ENCODE measurements at regions not wholly inside any gene's neighbourhood (a gene's known extent, or its start where the extent isn't known, plus 50 kb on each side); places are given as distances from the start of the nearest gene placed in this dataset.

DNA sequence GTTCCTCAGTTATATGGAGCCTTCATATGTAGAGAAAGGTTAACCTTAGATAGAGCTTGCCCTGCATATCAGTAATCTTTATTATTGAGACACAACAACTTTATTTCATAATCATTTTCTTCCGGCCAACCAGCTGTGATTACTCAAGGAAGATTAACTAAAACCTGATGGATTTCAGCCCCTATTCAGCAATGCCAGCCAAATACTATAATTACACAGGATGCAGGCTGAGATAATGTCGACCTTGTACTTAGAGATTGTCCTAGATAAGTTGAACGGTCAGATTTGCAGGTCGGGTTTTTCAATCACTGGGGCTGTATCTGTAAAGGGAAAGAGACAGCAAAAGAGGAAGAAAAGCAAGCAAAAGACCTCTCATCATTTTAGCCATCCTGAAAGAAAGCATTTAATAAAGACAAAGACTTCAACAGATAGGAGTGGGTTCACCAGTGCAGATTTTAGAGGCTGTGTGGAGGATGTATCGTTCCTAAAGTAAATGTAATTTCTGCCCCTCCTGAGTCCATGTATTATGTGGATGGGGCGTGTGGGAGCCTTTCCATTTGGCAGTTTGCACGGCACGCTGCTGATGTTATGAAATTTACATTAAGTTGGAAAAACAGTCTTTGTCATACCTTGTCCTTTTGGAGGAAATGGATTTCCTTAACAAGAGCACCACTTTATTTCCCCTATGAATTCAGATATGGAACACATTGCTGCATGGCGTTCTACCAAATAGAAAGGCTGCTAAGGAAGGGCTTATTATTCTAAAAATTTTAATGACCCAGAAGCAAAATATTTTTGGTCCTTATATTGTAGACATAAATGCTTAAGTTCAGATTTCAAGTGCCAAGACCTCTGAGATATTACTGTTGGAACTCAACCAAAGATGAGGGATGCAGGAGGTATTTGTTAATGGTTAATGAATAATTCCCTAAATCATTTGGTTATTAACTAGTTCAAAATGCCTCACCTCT lies 496.7 kb downstream of the SPRY1 start:
- no peak for DNase-seq

DNA sequence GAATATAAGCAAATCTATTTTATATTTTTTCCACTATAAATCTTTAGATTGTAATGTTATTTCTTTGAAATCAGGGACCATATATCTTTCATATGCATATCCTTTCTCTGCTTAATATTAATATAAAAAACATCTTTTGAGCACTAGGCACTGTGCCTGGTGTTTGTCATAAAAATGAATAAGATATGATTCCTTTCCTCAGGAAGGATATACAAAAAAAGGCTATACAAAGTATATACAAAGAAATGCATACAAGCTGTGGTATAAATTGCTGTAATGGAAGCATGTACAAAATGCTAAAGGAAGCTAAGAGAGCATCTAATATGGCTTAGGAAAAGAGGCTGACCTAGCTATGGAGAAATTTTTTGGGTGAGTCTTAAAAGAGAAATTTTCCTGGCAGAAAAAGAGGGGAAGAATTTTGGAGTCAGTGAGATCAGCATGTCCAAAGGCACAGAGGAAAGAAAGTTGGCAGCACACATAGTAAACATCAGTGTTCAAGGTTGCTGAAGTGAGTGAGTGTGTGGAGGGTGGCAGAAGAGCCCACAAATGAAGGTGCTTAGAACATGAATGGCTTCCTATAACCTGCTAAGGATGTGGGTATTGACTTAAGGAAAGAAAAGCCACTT lies 500.0 kb downstream of the SPRY1 start:
- DNase-seq, result no peak

DNA sequence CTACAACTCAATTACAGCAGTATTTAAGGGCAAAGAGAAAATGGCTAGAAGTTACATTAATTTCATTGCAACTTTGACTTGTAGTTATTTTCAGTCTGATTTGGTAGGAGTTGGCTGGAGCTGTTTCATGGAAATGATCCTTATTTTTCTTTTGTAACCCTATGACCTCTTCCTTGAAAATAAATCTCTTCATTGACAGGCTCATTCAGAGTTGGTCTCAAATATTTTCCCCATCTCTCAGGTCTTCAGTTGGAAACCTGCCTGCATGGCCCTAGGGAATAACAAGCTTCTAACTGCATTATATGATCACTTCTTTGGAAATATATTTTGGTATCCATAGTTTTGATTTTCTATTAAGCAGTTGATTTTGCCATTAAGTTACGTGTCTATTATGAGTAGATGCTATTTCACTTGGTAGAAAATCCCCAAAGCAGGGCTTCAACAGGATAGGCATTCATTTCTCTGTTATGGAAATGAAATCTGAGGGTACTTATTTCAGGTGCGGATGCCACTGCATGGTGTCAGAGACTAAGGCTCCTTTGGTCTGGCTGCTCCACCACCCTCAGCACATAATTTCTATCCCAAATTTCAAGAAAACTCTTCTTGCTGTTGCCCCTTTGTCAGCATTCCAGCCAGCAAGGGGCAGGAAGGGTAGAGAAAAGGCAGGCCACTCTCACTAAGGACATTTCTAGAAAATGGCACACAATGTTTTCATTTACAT lies 502.5 kb downstream of the SPRY1 start:
- DNase-seq, result no peak

DNA sequence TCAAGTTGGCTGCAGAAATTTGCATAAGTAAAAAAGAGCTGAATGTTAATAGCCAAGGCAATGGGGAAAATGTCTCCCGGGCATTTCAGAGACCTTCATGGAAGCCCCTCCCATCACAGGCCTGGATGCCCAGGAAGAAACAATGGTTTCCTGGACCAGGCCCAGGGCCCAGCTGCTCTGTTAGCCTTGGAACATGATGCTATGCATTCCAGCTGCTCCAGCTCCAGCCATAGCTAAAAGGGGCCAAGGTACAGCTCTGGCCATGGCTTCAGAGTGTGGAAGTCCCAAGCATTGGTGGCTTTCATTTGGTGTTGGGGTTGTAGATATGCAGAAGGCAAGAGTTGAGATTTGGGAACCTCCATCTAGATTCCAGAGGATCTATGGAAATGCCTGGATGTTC lies 508.3 kb downstream of the SPRY1 start:
- no peak for DNase-seq

DNA sequence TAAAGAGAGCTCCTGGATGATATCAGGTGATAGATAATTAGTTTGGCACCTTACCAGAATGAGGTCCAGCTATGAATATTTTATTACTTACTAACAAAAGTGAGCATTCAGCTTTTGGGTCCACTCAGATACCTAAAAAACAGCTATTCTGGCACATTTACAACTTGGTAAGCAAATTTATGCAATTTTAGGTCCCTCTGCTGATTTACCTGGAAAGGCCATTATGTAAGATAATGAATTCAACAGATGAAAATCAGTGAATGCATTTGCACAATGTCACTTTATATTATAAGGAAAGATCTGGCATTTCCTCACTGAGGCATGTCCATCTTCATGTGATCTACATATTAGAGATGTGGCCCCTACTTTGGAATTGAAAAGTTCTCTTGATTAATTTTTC lies 517.0 kb downstream of the SPRY1 start:
- DNase-seq, result no peak

DNA sequence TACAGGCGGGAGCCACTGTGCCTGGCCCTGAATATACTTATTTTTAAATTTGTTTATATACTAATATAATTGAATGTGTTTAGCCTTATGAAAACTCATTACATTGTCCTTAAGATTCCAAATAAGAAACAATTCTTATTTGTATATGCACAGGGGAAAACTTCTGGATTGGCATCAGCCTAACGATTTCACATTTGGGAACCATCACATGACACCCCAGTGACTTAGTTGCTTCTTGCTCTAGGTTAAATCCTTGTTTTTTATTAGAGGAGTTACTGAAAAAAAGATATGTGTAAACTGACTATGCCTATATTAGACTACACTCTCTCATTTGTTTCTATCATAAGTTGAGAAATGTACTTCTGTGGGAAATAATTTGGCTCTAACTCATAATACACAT lies 520.2 kb downstream of the SPRY1 start:
- DNase-seq, result no peak

DNA sequence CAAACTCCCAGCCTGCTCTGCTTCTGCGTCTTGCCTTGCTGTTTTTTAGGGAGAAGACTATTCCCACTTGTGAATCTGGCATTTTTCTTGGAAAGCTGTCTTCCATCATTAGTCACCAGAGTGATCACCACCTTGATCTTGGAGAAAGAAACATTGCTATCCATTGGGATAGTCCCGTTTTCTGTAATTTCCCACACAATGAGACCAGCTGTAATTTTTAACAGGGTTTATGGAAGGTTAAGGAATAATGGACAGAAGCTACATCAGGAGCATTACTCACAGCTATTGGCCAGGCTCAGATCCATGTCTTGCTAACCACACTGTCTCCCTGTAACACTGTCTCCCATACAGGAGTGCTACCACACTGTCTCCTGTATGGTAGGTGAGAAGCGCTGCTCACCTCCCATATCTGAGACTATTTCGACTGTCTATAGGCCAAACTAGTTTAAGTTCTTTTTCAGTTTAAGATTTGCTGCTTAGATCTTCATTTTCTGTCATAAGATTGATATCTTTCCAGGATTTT lies 523.0 kb downstream of the SPRY1 start:
- no peak for DNase-seq

DNA sequence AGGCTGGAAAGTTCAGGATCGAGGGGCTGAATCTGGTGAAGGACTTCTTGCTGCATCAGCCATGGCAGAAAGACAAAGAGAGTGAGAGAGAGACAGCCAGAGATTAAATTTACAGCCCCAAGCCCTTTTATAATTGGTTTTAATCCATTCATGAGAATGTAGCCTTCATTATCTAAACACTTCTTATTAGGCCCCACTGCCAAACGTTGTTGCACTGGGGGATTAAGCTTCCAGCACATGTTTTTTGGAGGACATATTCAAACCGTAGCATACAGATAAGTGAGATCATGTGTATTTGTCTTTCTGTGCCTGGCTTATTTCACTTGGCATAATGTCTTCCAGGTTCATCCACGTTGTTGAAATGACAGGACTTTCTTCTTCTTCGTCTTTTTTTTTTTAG lies 524.7 kb downstream of the SPRY1 start:
- no peak for DNase-seq

DNA sequence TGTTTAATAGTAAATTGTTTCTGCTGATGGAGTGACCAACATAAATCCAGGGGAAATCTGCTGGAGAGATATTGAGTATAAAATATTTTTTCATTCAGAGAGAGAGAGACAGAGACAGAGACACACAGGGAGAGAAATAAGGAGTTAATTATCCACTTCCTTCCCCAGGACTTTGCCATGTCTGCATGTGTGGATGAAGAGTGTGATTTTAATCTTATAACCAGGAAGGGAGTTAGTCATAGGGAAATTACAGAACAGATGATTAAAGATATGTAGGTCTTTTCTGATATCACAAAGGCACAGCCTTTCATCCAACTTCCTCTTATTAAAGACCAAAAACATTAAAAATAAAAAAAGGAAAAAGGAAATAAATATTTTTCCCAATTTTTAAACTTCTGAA lies 526.3 kb downstream of the SPRY1 start:
- no peak for DNase-seq

DNA sequence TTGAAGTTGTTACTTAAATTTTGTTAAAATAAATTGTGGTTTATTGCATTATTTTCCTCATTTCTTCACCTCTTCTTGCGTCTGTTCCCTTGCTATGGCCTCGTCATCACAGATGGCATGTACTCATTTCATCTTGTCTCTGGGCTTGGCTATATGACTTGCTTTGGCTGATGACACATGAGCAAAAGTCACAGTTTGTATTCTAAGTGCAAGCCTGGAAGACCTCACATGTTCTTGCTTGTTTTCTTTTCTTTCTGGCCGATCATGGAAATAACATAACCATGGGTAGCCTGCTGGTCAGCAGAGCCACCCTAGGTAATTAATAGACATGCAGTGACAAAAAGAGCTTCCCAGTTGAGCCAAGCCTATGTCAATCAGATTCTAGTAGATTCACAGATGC lies 527.9 kb downstream of the SPRY1 start:
- DNase-seq, result no peak

DNA sequence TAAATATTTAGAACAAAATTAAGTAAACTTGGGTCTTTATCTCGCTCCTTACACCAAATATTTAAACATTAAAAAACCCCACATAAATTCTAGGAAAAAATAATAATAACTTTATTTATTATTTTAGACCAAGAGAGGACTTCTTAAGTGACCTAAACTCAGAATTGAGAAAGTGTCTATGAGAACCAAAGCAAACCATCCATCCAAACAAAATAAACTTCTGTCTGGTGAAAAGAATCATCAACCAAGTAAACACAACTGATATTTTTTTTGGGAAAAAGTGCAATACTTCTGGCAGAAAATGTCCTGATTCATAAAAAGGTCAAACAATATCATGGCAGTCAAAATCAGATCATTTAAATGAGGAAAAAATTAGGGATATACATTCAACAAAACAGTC lies 533.0 kb downstream of the SPRY1 start:
- no peak for DNase-seq

DNA sequence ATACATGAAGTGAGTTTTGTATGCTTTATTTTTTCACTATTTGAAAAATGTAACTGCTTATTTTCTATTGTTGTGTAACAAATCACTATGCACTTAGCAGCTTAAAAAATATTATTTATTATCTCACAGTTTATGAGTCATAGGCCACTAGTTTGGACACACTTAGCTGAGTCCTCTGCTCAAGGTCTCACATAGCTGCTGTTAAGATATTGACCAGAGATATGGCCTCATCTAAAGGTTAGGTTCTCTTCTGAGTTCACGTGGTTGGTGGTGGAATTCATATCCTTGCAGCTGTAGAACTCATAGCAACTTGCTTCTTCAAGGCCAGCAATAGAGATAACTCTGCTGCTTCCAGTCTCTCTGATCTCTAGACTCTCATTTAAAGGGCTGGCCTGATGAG lies 534.4 kb downstream of the SPRY1 start:
- no peak for DNase-seq

DNA sequence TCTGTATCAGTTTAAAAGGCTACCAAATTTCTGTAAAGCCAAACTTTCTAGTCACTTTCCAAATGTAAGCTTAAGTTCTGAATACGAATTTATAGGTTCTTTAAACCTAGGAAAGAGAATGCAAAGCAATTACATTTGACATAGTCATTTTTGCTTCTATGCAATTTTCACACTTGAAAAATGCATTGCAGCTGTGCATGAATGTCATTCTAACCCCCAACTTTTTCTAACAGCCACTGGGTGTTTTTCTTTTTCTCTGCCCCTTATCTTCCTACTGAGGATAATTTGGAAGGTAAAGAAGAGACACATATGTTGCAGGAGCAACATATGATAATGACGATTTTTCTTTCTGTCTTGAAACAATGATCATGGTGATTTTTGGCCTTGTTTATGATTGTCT lies 537.5 kb downstream of the SPRY1 start:
- DNase-seq, result no peak

DNA sequence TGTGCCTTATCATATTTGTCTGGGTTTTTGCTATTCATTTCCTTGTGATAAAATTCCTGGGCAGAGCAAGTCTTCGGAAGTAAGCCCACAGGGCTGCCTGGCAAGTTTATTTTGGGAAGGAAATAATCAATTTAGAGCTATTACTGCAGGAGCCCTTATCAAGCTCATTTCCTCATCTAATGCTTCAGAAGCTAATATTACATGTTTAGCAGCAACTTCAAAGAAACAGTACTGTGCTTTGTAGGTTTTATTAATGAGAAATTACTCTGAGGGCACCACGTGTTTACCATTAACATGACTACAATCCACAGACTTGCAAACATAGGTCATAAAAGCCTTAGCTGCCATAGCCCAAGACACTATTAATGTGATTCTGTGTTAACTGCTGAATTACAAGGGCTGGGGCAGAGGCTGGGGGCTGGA lies 540.0 kb downstream of the SPRY1 start:
- DNase-seq, result no peak

DNA sequence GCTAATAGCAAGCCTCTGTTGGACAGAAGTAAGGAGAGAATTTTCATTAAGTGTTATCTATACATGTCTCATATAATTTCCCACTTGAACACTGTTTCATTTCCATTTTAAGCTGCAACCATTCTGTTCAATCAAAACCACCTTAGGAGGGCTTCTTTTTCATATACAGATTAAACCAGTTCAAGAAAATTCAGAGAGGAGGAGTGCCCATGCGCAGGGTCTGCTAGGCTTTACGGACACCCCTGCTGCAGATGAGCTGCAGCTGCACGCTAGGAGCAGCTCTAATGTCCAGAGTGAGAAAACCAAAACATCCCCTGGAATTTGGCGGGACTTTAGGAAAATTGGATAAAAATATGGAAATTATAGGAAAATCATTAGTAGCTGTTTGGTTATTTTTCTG lies 541.0 kb downstream of the SPRY1 start:
- DNase-seq, result no peak

DNA sequence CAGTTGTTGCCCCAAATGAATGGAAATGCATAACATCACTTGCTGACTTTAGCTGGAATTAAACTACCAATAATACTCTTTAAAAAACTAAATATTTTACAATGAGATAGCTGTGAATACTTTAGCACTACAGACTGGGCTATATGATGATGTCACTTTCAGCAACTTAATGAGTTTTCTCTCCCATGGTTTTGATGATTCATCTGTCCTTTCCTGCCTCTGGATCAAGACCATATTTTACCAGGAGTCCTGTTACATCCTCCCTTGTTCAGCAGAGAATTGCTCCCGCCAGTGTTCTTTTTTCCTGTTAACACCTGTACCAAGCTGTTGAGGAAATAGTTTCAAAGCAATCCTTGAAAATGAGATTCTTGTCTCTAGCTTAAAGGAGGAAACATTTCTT lies 543.0 kb downstream of the SPRY1 start:
- no peak for DNase-seq

DNA sequence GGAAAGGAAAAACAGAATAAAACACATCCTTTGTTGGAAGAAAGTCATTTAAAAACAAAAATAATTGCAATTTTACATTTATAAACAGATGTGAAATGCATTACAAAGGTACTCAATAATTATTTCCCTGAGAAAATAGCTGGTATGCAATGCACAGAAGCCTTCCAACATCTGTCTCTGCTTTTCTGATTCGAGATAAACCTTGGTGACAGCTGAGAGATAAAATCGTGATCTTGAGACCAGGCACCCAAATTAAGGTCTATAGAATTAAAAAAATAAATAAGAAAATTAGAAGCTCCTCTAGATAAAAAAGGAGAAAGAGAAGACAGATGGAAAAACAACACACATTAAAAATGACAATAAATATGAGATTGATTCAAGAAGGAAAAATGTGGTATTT lies 544.0 kb downstream of the SPRY1 start:
- no peak for DNase-seq

DNA sequence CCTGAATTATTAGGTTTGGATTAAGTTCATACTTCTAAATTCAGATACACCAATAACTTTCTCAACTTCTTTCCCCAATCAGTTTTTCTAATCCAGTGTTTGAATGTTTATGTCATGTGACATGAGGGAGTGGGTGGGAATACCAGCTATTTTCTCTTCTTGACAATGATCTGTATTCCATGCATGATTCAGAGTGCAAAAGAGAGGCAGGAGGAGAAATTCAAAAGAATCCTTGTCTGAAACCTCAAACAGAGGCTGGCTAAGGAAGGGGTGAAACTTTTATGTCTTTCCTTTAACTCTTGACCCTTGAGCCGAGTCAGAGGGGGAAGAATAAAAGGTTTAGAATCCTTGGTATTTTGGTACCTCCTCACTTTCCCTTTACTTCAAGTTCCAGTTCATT lies 544.7 kb downstream of the SPRY1 start:
- DNase-seq, result no peak

DNA sequence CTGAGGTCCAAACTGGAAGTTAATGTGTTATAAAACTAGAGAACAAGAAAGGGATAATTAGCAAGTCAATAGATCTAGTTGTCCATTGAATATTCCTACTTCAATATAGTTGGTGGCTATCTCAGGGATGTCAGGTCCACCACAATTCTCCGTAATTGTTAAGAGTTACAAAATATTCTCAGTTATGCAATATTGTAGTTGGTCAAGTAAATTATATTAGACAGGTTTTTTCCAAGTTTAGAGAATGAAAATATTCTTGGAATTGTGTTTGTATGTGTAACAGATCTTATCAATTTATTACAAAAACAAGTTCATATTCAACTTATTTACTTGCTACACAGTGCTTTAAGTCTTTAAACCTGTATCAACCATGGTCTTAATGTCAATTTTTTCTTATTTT lies 547.4 kb downstream of the SPRY1 start:
- no peak for DNase-seq

DNA sequence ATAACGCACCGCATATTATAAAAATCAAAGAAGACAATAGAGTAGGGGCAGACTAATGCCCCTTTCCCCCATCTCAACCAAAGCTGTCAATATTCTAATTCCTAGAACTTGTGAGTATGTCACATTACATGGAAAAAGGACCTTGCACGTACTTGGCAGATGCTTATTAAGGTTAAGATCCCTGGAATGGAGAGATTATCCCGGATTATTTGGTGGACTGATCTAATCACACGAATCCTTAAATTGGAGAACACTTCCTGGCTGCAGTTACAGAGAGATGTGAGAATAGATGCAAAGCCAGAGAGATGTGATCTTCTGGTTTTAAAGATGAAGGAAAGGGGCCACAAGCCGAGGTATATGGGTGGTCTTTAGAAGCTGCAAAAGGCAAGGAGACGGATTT lies 548.7 kb downstream of the SPRY1 start:
- no peak for DNase-seq

DNA sequence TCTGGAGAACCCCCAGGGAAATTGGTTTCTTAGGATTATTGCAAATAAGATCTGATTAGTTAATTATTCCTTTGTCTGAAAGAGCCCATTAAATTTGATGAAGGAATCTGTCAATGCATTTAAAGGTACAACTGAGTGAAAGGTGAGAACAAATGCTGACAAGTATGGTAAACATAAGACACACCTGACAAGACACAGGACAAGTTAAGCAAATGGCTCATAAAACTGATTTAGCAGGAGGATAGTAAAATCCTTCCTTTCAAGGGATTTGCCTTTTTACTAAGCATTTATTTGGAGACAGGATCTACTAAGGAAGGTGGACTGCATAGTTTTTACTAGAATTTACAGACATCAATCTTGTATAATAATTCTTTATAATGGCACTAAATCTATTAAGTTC lies 553.9 kb downstream of the SPRY1 start:
- DNase-seq, result no peak

DNA sequence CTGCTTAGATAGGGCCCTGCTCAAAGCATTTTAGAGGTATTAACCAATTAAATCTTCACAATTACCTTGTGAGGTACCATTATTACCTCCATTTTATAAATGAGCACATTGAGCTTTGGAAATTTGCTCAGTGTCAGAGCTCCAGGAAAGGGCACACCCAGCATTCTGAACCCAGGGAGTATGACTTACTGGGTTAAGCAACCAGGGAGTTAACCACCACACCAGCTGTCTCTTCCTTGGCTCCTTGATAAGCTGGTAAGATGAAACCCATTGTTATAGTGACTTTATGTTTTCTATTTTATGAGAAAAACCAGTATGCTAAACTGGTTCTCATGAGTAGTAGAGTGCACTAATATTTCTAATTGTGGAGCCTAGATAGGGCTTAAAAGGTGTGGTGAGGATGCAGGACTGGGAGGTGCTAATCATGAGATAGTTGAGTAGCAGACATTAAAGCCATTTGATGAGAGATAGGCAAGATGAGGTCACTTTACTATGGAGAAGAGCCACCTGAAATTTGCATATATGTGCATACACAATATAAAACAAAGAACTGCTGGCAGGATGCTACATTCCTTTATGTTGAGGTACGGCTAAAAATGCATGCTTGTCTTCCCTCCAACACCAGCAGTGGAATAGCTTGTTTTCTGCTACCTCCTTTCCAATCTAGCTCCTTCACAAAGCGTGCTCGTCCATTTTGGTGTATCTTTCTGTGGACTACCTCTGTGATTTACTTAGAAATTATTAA lies 556.1 kb downstream of the SPRY1 start:
- DNase-seq, result no peak

DNA sequence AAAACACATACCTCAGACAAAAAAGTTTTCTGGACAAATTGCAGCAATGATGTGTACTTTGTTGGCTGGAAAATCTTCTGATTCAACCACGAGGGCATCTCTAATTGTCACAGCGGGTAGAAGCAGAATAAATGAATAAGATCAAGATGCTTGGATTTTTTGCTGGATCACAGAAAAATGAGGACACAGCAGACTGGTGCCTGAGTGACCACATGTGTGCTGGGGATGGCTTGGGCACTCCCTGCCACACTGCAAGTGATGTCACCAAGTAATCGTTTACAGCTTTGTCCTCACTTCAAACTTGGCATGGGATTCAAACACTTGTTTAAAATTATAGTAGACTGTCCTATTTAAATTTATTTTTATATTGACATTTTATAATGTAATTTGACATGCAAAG lies 557.0 kb downstream of the SPRY1 start:
- no peak for DNase-seq
